PC-9 (cell line): ENCODE measurements at regions not wholly inside any gene's neighbourhood (a gene's known extent, or its start where the extent isn't known, plus 50 kb on each side); places are given as distances from the start of the nearest gene placed in this dataset.

Experiments
- BruUV-seq: library from RNA; stranded (reverse); fragments of 400-500 nt; replicated peaks from 2 replicates; lab custom pipeline; 2021; lab: Mats Ljungman, UMichigan
- CTCF ChIA-PET: fragments of 300-600 bp; sonication (Branson Sonifier 250); formaldehyde crosslinking; loops from one replicate; lab custom pipeline; 2022; ENCODE audit warnings: antibody characterized with exemption; lab: Charles Lee
- POLR2A ChIA-PET: fragments of 300-600 bp; sonication (Branson Sonifier 250); formaldehyde crosslinking; loops from one replicate; lab custom pipeline; 2022; ENCODE audit warnings: antibody characterized with exemption; ENCODE audit not compliant: unreplicated experiment; lab: Charles Lee
- DNase-seq, 2 experiments: peaks; one replicate each; pipeline versions ENCODE4 v3.0.0 to v3.0.0-alpha.2; 2015 to 2022; ENCODE audit warnings: mixed read lengths in 1 of 2
- H2AFZ ChIP-seq: fragments of 200-600 bp; sonication (generic); 2 replicates; pipeline ENCODE4 v1.8.1; 2017; ENCODE audit warnings: antibody characterized with exemption
- H3F3A ChIP-seq: fragments of 200-600 bp; sonication (generic); 2 replicates; pipeline ENCODE4 v1.8.1; 2017; ENCODE audit warnings: antibody characterized with exemption, mild to moderate bottlenecking, low read depth; ENCODE audit not compliant: insufficient read depth
- H3K27ac ChIP-seq: fragments of 200-600 bp; sonication (generic); 2 replicates; pipeline ENCODE4 v1.6.1; 2016; ENCODE audit warnings: mixed run types
- H3K27me3 ChIP-seq: fragments of 200-600 bp; sonication (generic); 2 replicates; pipeline ENCODE4 v1.6.1; 2016; ENCODE audit warnings: low read depth, mixed run types; ENCODE audit not compliant: insufficient read depth
- H3K36me3 ChIP-seq: fragments of 200-600 bp; sonication (generic); 2 replicates; pipeline ENCODE4 v1.6.1; 2016; ENCODE audit warnings: low read depth, mixed run types
- H3K4me1 ChIP-seq: fragments of 200-600 bp; sonication (generic); replicated peaks from 2 replicates; pipeline ENCODE4 v1.6.1; 2016; ENCODE audit warnings: mixed run types; ENCODE audit not compliant: insufficient read depth
- H3K4me2 ChIP-seq: fragments of 200-600 bp; sonication (generic); 2 replicates; pipeline ENCODE4 v1.6.1; 2017; ENCODE audit warnings: mixed run types
- H3K4me3 ChIP-seq: fragments of 200-600 bp; sonication (generic); 2 replicates; pipeline ENCODE4 v1.6.1; 2016; ENCODE audit warnings: mixed run types
- H3K79me2 ChIP-seq: fragments of 200-600 bp; sonication (generic); 2 replicates; pipeline ENCODE4 v1.6.1; 2017; ENCODE audit warnings: low read depth, mixed run types
- H3K9me2 ChIP-seq: fragments of 200-600 bp; sonication (generic); 2 replicates; pipeline ENCODE4 v1.8.1; 2017; ENCODE audit warnings: mild to moderate bottlenecking; ENCODE audit not compliant: insufficient read depth
- H3K9me3 ChIP-seq: fragments of 200-600 bp; sonication (generic); 2 replicates; pipeline ENCODE4 v1.8.1; 2016; ENCODE audit warnings: low read depth; ENCODE audit not compliant: insufficient read depth
- H4K20me1 ChIP-seq: fragments of 200-600 bp; sonication (generic); 2 replicates; pipeline ENCODE4 v1.8.1; 2017; ENCODE audit not compliant: insufficient read depth
- CTCF ChIP-seq: fragments of 200-600 bp; sonication (generic); conservative IDR thresholded peaks from 2 replicates; pipeline ENCODE4 v1.6.1; 2017; ENCODE audit warnings: mixed run types, antibody characterized with exemption, mild to moderate bottlenecking, moderate library complexity
- EZH2 ChIP-seq: fragments of 200-600 bp; sonication (generic); IDR thresholded peaks from 2 replicates; pipeline ENCODE4 v1.8.0; 2017; ENCODE audit warnings: antibody characterized with exemption, low read depth
- intact Hi-C: fragments of 100-400 bp; cut with micrococcal nuclease; formaldehyde crosslinking; loops from one replicate; pipeline ENCODE4 v1.10.0; 2022; ENCODE audit not compliant: unreplicated experiment

GRCh38 chr16:66042341-66042740 lies 324.1 kb upstream of the CDH5 start:
- H3F3A ChIP-seq = no peaks in the 10 kb centered on the region
- H3K79me2 ChIP-seq = no peaks in the 10 kb centered on the region
- 0 out of 2 replicates have a peak, but pooled peaks cover 4% of the 10 kb centered on the region for H3K27me3 ChIP-seq
- no peak for DNase-seq
- no peak overlapping the region for H3K4me3 ChIP-seq
- intact Hi-C loops = no loop called here
- H3K4me2 ChIP-seq = no peak overlapping the region
- no peak overlapping the region for H3K27ac ChIP-seq
- no peaks in the 10 kb centered on the region; the same call in 1 of the 2 replicates for H3K9me2 ChIP-seq
- CTCF ChIA-PET = no interaction called here
- no peaks in the 10 kb centered on the region for H3K36me3 ChIP-seq
- H3K4me1 ChIP-seq = no peaks in the 10 kb centered on the region
- TF ChIP-seq EZH2 (no peak), CTCF (no peak)
- no peaks in the 10 kb centered on the region for H3K9me3 ChIP-seq
- POLR2A ChIA-PET = no interaction called here
- no peak overlapping the region for H2AFZ ChIP-seq
- BruUV-seq = no TSS peak
- H4K20me1 ChIP-seq = no peaks in the 10 kb centered on the region

GRCh38 chr16:66041907-66042306 lies 324.6 kb upstream of the CDH5 start:
- no peak for DNase-seq
- no peak overlapping the region for H3K27ac ChIP-seq
- no peak overlapping the region for H3K4me2 ChIP-seq
- no peaks in the 10 kb centered on the region; the same call in 1 of the 2 replicates for H3K9me2 ChIP-seq
- ChIA-PET POLR2A (no interaction called here), CTCF (no interaction called here)
- no TSS peak for BruUV-seq
- no peaks in the 10 kb centered on the region for H4K20me1 ChIP-seq
- no peaks in the 10 kb centered on the region for H3K4me1 ChIP-seq
- no peak overlapping the region for H2AFZ ChIP-seq
- no peaks in the 10 kb centered on the region for H3F3A ChIP-seq
- H3K27me3 ChIP-seq = 0 out of 2 replicates have a peak, but pooled peaks cover under 1% of the 10 kb centered on the region
- H3K4me3 ChIP-seq = no peak overlapping the region
- no peaks in the 10 kb centered on the region for H3K79me2 ChIP-seq
- TF ChIP-seq CTCF (no peak), EZH2 (no peak)
- no peaks in the 10 kb centered on the region for H3K9me3 ChIP-seq
- no peaks in the 10 kb centered on the region for H3K36me3 ChIP-seq
- intact Hi-C loops = no loop called here

- Histone ChIP-seq H3K27me3 (no peaks in the 10 kb centered on the region), H3K4me1 (no peaks in the 10 kb centered on the region), H3F3A (no peaks in the 10 kb centered on the region), H3K36me3 (no peaks in the 10 kb centered on the region), H4K20me1 (no peaks in the 10 kb centered on the region), H2AFZ (no peak overlapping the region), H3K4me3 (no peak overlapping the region), H3K27ac (no peak overlapping the region), H3K79me2 (no peaks in the 10 kb centered on the region), H3K4me2 (no peak overlapping the region), H3K9me3 (no peaks in the 10 kb centered on the region), H3K9me2 (no peaks in the 10 kb centered on the region)
- no peak for DNase-seq
- CTCF ChIA-PET = no interaction called here
- intact Hi-C loops = no loop called here
- no peak for TF ChIP-seq CTCF
- no peak for TF ChIP-seq EZH2
- BruUV-seq = no TSS peak
- POLR2A ChIA-PET = no interaction called here
Observed at GRCh38 chr16:66039793-66040192, 326.7 kb upstream of the CDH5 start.
